CD14-positive monocyte (primary cell): ENCODE measurements at regions not wholly inside any gene's neighbourhood (a gene's known extent, or its start where the extent isn't known, plus 50 kb on each side); places are given as distances from the start of the nearest gene placed in this dataset.

Experiments
- DNase-seq, 3 donors: peaks; one replicate each; pipeline ENCODE4 v3.0.0-alpha.2; 2011 to 2022
- H2AFZ ChIP-seq: 2 replicates; pipeline ENCODE4 v1.6.0; 2012; ENCODE audit warnings: mild to moderate bottlenecking, low read depth, low read length, inconsistent platforms; ENCODE audit not compliant: insufficient read depth, poor library complexity, severe bottlenecking
- H3K27ac ChIP-seq, 2 donors: 1 replicate in 1 of 2; 2 replicates in 1 of 2; pipeline ENCODE4 v1.5.1; 2012 to 2013; ENCODE audit warnings: low read length in 2 of 2, control low read depth in 1 of 2, inconsistent platforms in 1 of 2, low read depth in 1 of 2, mild to moderate bottlenecking in 1 of 2
- H3K27me3 ChIP-seq, 2 donors: one replicate each; pipeline versions ENCODE4 v1.6.0 to v1.6.1; 2011 to 2013; ENCODE audit warnings: low read length in 2 of 2; ENCODE audit not compliant: control insufficient read depth in 2 of 2, insufficient read depth in 2 of 2
- H3K36me3 ChIP-seq, 2 donors: replicated peaks in 1 of 2; 1 replicate in 1 of 2; 2 replicates in 1 of 2; pipeline versions ENCODE4 v1.5.1 to v1.6.1; 2012 to 2013; ENCODE audit warnings: low read length in 2 of 2, control low read depth in 1 of 2, inconsistent platforms in 1 of 2, mild to moderate bottlenecking in 1 of 2; ENCODE audit not compliant: insufficient read depth in 2 of 2, control insufficient read depth in 1 of 2
- H3K4me1 ChIP-seq, 2 donors: 1 replicate in 1 of 2; 2 replicates in 1 of 2; pipeline versions ENCODE4 v1.5.1 to v1.6.1; 2012 to 2013; ENCODE audit warnings: low read length in 2 of 2, control low read depth in 1 of 2, inconsistent platforms in 1 of 2, mild to moderate bottlenecking in 1 of 2, moderate library complexity in 1 of 2; ENCODE audit not compliant: insufficient read depth in 2 of 2, control insufficient read depth in 1 of 2
- H3K4me2 ChIP-seq: replicated peaks from 2 replicates; pipeline ENCODE3; 2012; ENCODE audit warnings: low read length, moderate library complexity, mild to moderate bottlenecking; ENCODE audit not compliant: poor library complexity, severe bottlenecking; ENCODE audit errors: extremely low read depth
- H3K4me3 ChIP-seq, 3 experiments: fragments of 200-600 bp in 1 of 3; sonication (generic) in 1 of 3; replicated peaks in 1 of 3; 1 replicate in 2 of 3; 2 replicates in 1 of 3; pipeline ENCODE4 v1.5.1; 2011 to 2013; ENCODE audit warnings: low read length in 3 of 3, mild to moderate bottlenecking in 3 of 3, control low read depth in 2 of 3, low read depth in 2 of 3, inconsistent platforms in 1 of 3, moderate library complexity in 1 of 3
- H3K79me2 ChIP-seq: 2 replicates; pipeline ENCODE4 v1.6.0; 2012; ENCODE audit warnings: mild to moderate bottlenecking, control low read depth, inconsistent platforms, low read length, moderate library complexity; ENCODE audit not compliant: insufficient read depth
- H3K9ac ChIP-seq: 2 replicates; pipeline ENCODE4 v1.6.0; 2017; ENCODE audit warnings: low read length, mild to moderate bottlenecking; ENCODE audit not compliant: insufficient read depth, poor library complexity, severe bottlenecking
- H3K9me3 ChIP-seq, 2 donors: replicated peaks in 1 of 2; 1 replicate in 1 of 2; 2 replicates in 1 of 2; pipeline versions ENCODE4 v1.5.1 to v1.6.1; 2012 to 2013; ENCODE audit warnings: low read length in 2 of 2, control low read depth in 1 of 2; ENCODE audit not compliant: control insufficient read depth in 1 of 2, insufficient read depth in 1 of 2
- H4K20me1 ChIP-seq: 2 replicates; pipeline ENCODE4 v1.6.0; 2012; ENCODE audit warnings: mild to moderate bottlenecking, low read length, control low read depth, moderate library complexity; ENCODE audit not compliant: insufficient read depth
- H3K27ac Mint-ChIP-seq, 7 donors: one replicate each; pipeline ENCODE4 v1.8.0; 2020; ENCODE audit warnings: mild to moderate bottlenecking in 7 of 7, mixed read lengths in 7 of 7, moderate library complexity in 6 of 7, inconsistent platforms in 2 of 7
- H3K27me3 Mint-ChIP-seq, 3 donors: one replicate each; pipeline ENCODE4 v1.8.0; 2021 to 2022; ENCODE audit warnings: low read depth in 3 of 3, mild to moderate bottlenecking in 3 of 3, mixed read lengths in 3 of 3, moderate library complexity in 3 of 3, inconsistent platforms in 1 of 3
- H3K36me3 Mint-ChIP-seq, 2 donors: one replicate each; pipeline ENCODE4 v1.8.0; 2020; ENCODE audit warnings: mixed read lengths in 2 of 2, inconsistent platforms in 1 of 2, mild to moderate bottlenecking in 1 of 2
- H3K4me1 Mint-ChIP-seq: one replicate; pipeline ENCODE4 v1.8.0; 2020; ENCODE audit warnings: mild to moderate bottlenecking, mixed read lengths
- H3K4me3 Mint-ChIP-seq, 2 donors: one replicate each; pipeline ENCODE4 v1.8.0; 2020; ENCODE audit warnings: mild to moderate bottlenecking in 2 of 2, mixed read lengths in 2 of 2, moderate library complexity in 1 of 2
- H3K9me3 Mint-ChIP-seq, 7 donors: one replicate each; pipeline ENCODE4 v1.8.0; 2020 to 2022; ENCODE audit warnings: mixed read lengths in 7 of 7, mild to moderate bottlenecking in 6 of 7, moderate library complexity in 6 of 7, inconsistent platforms in 2 of 7
- CTCF ChIP-seq: fragments of 200-600 bp; IDR thresholded peaks from one replicate; pipeline ENCODE4 v1.8.0; 2022; ENCODE audit warnings: antibody characterized with exemption, mild to moderate bottlenecking
- WGBS: methylation state at CpG from one replicate; pipeline ENCODE4 v1.1.5; 2013; ENCODE audit warnings: missing lambda C conversion rate; ENCODE audit not compliant: insufficient coverage; 5-methylcytosine and 5-hydroxymethylcytosine counted together
- intact Hi-C, 2 donors: fragments of 100-400 bp; cut with micrococcal nuclease; formaldehyde crosslinking; loops; one replicate each; pipeline versions ENCODE4 v1.15.0 to v1.15.1; 2023

GRCh38 chrX:113315927-113316326 is 475.3 kb upstream of the AMOT start:
- H3K27me3 ChIP-seq = no peaks in the 10 kb centered on the region
- Mint-ChIP-seq H3K36me3 (no peaks in the 10 kb centered on the region), H3K27ac (no peak overlapping the region), H3K27me3 (peaks cover 0 to 2% (median 0%) of the 10 kb centered on the region in 3 donors), H3K4me1 (no peaks in the 10 kb centered on the region), H3K9me3 (peaks cover 0 to 3% (median 0%) of the 10 kb centered on the region in 7 donors), H3K4me3 (no peak overlapping the region)
- no peak for DNase-seq
- no peaks in the 10 kb centered on the region for H3K36me3 ChIP-seq
- H3K9ac ChIP-seq = no peak overlapping the region
- intact Hi-C loops = no loop called here
- no peak overlapping the region for H3K4me3 ChIP-seq
- TF ChIP-seq CTCF = no peak
- H3K4me1 ChIP-seq = no peaks in the 10 kb centered on the region
- WGBS = no CpG with 5 or more reads among the region's 2 CpGs
- H3K27ac ChIP-seq = no peak overlapping the region
- H4K20me1 ChIP-seq = no peaks in the 10 kb centered on the region
- H3K79me2 ChIP-seq = no peaks in the 10 kb centered on the region
- H3K9me3 ChIP-seq = no peaks in the 10 kb centered on the region
- no peak overlapping the region for H3K4me2 ChIP-seq
- H2AFZ ChIP-seq = no peak overlapping the region

- peaks cover 0 to 7% (median 3%) of the 10 kb centered on the region in 7 donors for H3K9me3 Mint-ChIP-seq
- WGBS = no CpG with 5 or more reads among the region's 1 CpG
These were observed 464.9 kb upstream of the AMOT start for GRCh38 chrX:113305496-113305895.

More at GRCh38 chrX:113305496-113305895, 464.9 kb upstream of the AMOT start:
- intact Hi-C loops = no loop called here
- Histone ChIP-seq H3K27me3 (no peaks in the 10 kb centered on the region), H3K4me2 (no peak overlapping the region), H3K27ac (no peak overlapping the region), H3K4me3 (no peak overlapping the region), H3K4me1 (no peaks in the 10 kb centered on the region), H2AFZ (no peak overlapping the region), H3K36me3 (no peaks in the 10 kb centered on the region), H4K20me1 (no peaks in the 10 kb centered on the region), H3K9ac (no peak overlapping the region), H3K9me3 (no peaks in the 10 kb centered on the region), H3K79me2 (no peaks in the 10 kb centered on the region)
- DNase-seq = no peak
- Mint-ChIP-seq H3K27me3 (no peaks in the 10 kb centered on the region), H3K36me3 (no peaks in the 10 kb centered on the region), H3K4me1 (no peaks in the 10 kb centered on the region), H3K27ac (no peak overlapping the region), H3K4me3 (no peak overlapping the region)
- no peak for TF ChIP-seq CTCF
